Fibroblast of skin of scalp (primary cell): ENCODE measurements at regions not wholly inside any gene's neighbourhood (a gene's known extent, or its start where the extent isn't known, plus 50 kb on each side); places are given as distances from the start of the nearest gene placed in this dataset.

Experiments
- DNase-seq: peaks from one replicate; pipeline ENCODE4 v3.0.0-alpha.2; 2013

GRCh38 chr5:72619251-72619650 is 112.0 kb upstream of the ZNF366 start:
- DNase-seq: no peak

GRCh38 chr5:72618708-72619107 is 111.5 kb upstream of the ZNF366 start:
- DNase-seq: no peak

GRCh38 chr5:72615061-72615460 is 107.9 kb upstream of the ZNF366 start:
- DNase-seq: no peak

- no peak for DNase-seq
Measured at GRCh38 chr5:72613515-72613914, 106.3 kb upstream of the ZNF366 start.

- DNase-seq: peak; percentile 44
Measured at GRCh38 chr5:72612810-72613209, 105.6 kb upstream of the ZNF366 start.

GRCh38 chr5:72611118-72611730 is 104.0 kb upstream of the ZNF366 start:
- DNase-seq: peak; percentile 79

GRCh38 chr5:72608926-72609325 is 101.7 kb upstream of the ZNF366 start:
- DNase-seq: no peak

GRCh38 chr5:72608297-72608696 is 101.1 kb upstream of the ZNF366 start:
- DNase-seq: peak; percentile 77

GRCh38 chr5:72607381-72607780 is 100.2 kb upstream of the ZNF366 start:
- DNase-seq: no peak

GRCh38 chr5:72606525-72606924 is 99.3 kb upstream of the ZNF366 start:
- no peak for DNase-seq

GRCh38 chr5:72605632-72606031 is 98.4 kb upstream of the ZNF366 start:
- no peak for DNase-seq

GRCh38 chr5:72604798-72605154 is 97.6 kb upstream of the ZNF366 start:
- DNase-seq: no peak

GRCh38 chr5:72604111-72604797 is 97.0 kb upstream of the ZNF366 start:
- no peak for DNase-seq

- DNase-seq: no peak
Measured at GRCh38 chr5:72602696-72603685, 95.8 kb upstream of the ZNF366 start.

GRCh38 chr5:72601861-72602260 is 94.7 kb upstream of the ZNF366 start:
- no peak for DNase-seq

GRCh38 chr5:72600391-72600981 is 93.3 kb upstream of the ZNF366 start:
- peak; percentile 98 for DNase-seq

GRCh38 chr5:72599519-72600370 is 92.5 kb upstream of the ZNF366 start:
- no peak for DNase-seq

- no peak for DNase-seq
Measured at GRCh38 chr5:72599065-72599433, 91.8 kb upstream of the ZNF366 start.

- DNase-seq: peak; percentile 94
Measured at GRCh38 chr5:72598401-72599064, 91.3 kb upstream of the ZNF366 start.

GRCh38 chr5:72597456-72597948 is 90.3 kb upstream of the ZNF366 start:
- peak; percentile 91 for DNase-seq

- DNase-seq: no peak
Measured at GRCh38 chr5:72596956-72597355, 89.7 kb upstream of the ZNF366 start.
